GM19468 (cell line): ENCODE measurements at regions not wholly inside any gene's neighbourhood (a gene's known extent, or its start where the extent isn't known, plus 50 kb on each side); places are given as distances from the start of the nearest gene placed in this dataset.
"Not testable (repeated sequence)": the region's sequence is repeated elsewhere in the genome, so short reads cannot be mapped to it uniquely, and the experiment has no call there.

Experiments used
- ATAC-seq: cut with Tn5 transposase; IDR thresholded peaks from one replicate; pipeline ENCODE4 v1.9.1; 2021; ENCODE audit warnings: mild to moderate bottlenecking, moderate library complexity, moderate number of reproducible peaks; ENCODE audit not compliant: unreplicated experiment; ENCODE audit errors: extremely low read depth

GRCh38 chr2:187857826-187858225, 303.6 kb upstream of the TFPI start:
- no peak for ATAC-seq

- ATAC-seq, result no peak
Observed at GRCh38 chr2:187862715-187863114, 308.5 kb upstream of the TFPI start.

GRCh38 chr2:187865025-187865424, 310.8 kb upstream of the TFPI start:
- no peak for ATAC-seq

GRCh38 chr2:187867165-187867564, 312.9 kb upstream of the TFPI start:
- ATAC-seq, result no peak

- no peak for ATAC-seq
Observed at GRCh38 chr2:187869195-187869594, 315.0 kb upstream of the TFPI start.

- no peak for ATAC-seq
Observed at GRCh38 chr2:187871506-187871905, 317.3 kb upstream of the TFPI start.

GRCh38 chr2:187873132-187873531, 318.9 kb upstream of the TFPI start:
- no peak for ATAC-seq

- no peak for ATAC-seq
Observed at GRCh38 chr2:187874786-187875185, 320.6 kb upstream of the TFPI start.

GRCh38 chr2:187875261-187876141, 321.3 kb upstream of the TFPI start:
- no peak for ATAC-seq

- no peak for ATAC-seq
Observed at GRCh38 chr2:187876554-187876953, 322.3 kb upstream of the TFPI start.

- ATAC-seq, result no peak
Observed at GRCh38 chr2:187877391-187877790, 323.2 kb upstream of the TFPI start.

GRCh38 chr2:187878112-187878511, 323.9 kb upstream of the TFPI start:
- ATAC-seq, result no peak

- no peak for ATAC-seq
Observed at GRCh38 chr2:187879491-187879890, 325.3 kb upstream of the TFPI start.

GRCh38 chr2:187884003-187884402, 329.8 kb upstream of the TFPI start:
- no peak for ATAC-seq

GRCh38 chr2:187890690-187891089, 336.5 kb upstream of the TFPI start:
- ATAC-seq, result no peak

- no peak for ATAC-seq
Observed at GRCh38 chr2:187900021-187900420, 345.8 kb upstream of the TFPI start.

- no peak for ATAC-seq
Observed at GRCh38 chr2:187906021-187906420, 351.8 kb upstream of the TFPI start.

GRCh38 chr2:187910922-187911321, 356.7 kb upstream of the TFPI start:
- ATAC-seq, result not testable (repeated sequence)

GRCh38 chr2:187912950-187913349, 358.7 kb upstream of the TFPI start:
- ATAC-seq, result no peak

GRCh38 chr2:187915810-187916209, 361.6 kb upstream of the TFPI start:
- ATAC-seq, result no peak

GRCh38 chr2:187916799-187917198, 362.6 kb upstream of the TFPI start:
- no peak for ATAC-seq

- no peak for ATAC-seq
Observed at GRCh38 chr2:187917535-187917934, 363.3 kb upstream of the TFPI start.
